Subcutaneous abdominal adipose tissue (tissue), 5 donors: ENCODE measurements at regions not wholly inside any gene's neighbourhood (a gene's known extent, or its start where the extent isn't known, plus 50 kb on each side); places are given as distances from the start of the nearest gene placed in this dataset.

Experiments
- H3K27ac ChIP-seq: one replicate; pipeline ENCODE4 v1.7.0; 2013; ENCODE audit warnings: low read depth, mild to moderate bottlenecking, inconsistent platforms, low read length, moderate library complexity
- H3K27me3 ChIP-seq, 5 donors: one replicate each; pipeline ENCODE4 v1.7.0; 2013; ENCODE audit warnings: low read length in 5 of 5, inconsistent platforms in 1 of 5; ENCODE audit not compliant: control insufficient read depth in 5 of 5, insufficient read depth in 4 of 5
- H3K36me3 ChIP-seq, 5 donors: one replicate each; pipeline ENCODE4 v1.7.0; 2013; ENCODE audit warnings: low read length in 5 of 5; ENCODE audit not compliant: control insufficient read depth in 5 of 5, insufficient read depth in 5 of 5
- H3K4me1 ChIP-seq, 5 donors: one replicate each; pipeline ENCODE4 v1.7.0; 2013; ENCODE audit warnings: low read length in 5 of 5, mild to moderate bottlenecking in 3 of 5, moderate library complexity in 1 of 5; ENCODE audit not compliant: control insufficient read depth in 5 of 5, insufficient read depth in 5 of 5
- H3K4me3 ChIP-seq, 5 donors: one replicate each; pipeline ENCODE4 v1.7.0; 2013; ENCODE audit warnings: low read length in 5 of 5, low read depth in 1 of 5
- H3K9ac ChIP-seq, 5 donors: one replicate each; pipeline ENCODE4 v1.7.0; 2013; ENCODE audit warnings: low read length in 5 of 5, mild to moderate bottlenecking in 4 of 5, moderate library complexity in 3 of 5
- H3K9me3 ChIP-seq, 5 donors: one replicate each; pipeline ENCODE4 v1.7.0; 2013; ENCODE audit warnings: low read length in 5 of 5; ENCODE audit not compliant: control insufficient read depth in 5 of 5
- donor health status: healthy.
- donor health status: healthy.
- donor health status: healthy.
- donor health status: healthy.
- donor health status: healthy.

- H3K27ac ChIP-seq = no peak overlapping the region
- peaks cover 0 to 4% (median 0%) of the 10 kb centered on the region in 5 donors for H3K9me3 ChIP-seq
- H3K9ac ChIP-seq = no peak overlapping the region
- H3K36me3 ChIP-seq = no peaks in the 10 kb centered on the region
- no peak overlapping the region for H3K4me3 ChIP-seq
- H3K4me1 ChIP-seq = no peaks in the 10 kb centered on the region
- peaks cover 0 to 14% (median 2%) of the 10 kb centered on the region in 5 donors for H3K27me3 ChIP-seq
Observed at GRCh38 chr2:120945832-120946499, 210.3 kb downstream of the GLI2 start.

GRCh38 chr2:120947327-120947726 lies 211.7 kb downstream of the GLI2 start:
- H3K36me3 ChIP-seq = no peaks in the 10 kb centered on the region
- H3K9ac ChIP-seq = no peak overlapping the region
- peaks cover 0 to 14% (median 2%) of the 10 kb centered on the region in 5 donors for H3K27me3 ChIP-seq
- H3K27ac ChIP-seq = no peak overlapping the region
- H3K4me3 ChIP-seq = no peak overlapping the region
- H3K9me3 ChIP-seq = peaks cover 0 to 1% (median 0%) of the 10 kb centered on the region in 5 donors
- peaks cover 0 to 4% (median 0%) of the 10 kb centered on the region in 5 donors for H3K4me1 ChIP-seq

- Histone ChIP-seq H3K9me3 (no peaks in the 10 kb centered on the region), H3K4me3 (no peak overlapping the region), H3K9ac (no peak overlapping the region), H3K36me3 (no peaks in the 10 kb centered on the region), H3K27me3 (peaks cover 0 to 12% (median 2%) of the 10 kb centered on the region in 5 donors), H3K27ac (no peak overlapping the region), H3K4me1 (peaks cover 0 to 8% (median 0%) of the 10 kb centered on the region in 5 donors)
Observed at GRCh38 chr2:120947982-120948661, 212.5 kb downstream of the GLI2 start.

- no peaks in the 10 kb centered on the region for H3K9me3 ChIP-seq
- H3K27ac ChIP-seq = no peak overlapping the region
- H3K4me3 ChIP-seq = no peak overlapping the region
- H3K4me1 ChIP-seq = peaks cover 0 to 8% (median 0%) of the 10 kb centered on the region in 5 donors
- no peak overlapping the region for H3K9ac ChIP-seq
- H3K27me3 ChIP-seq = peaks cover 0 to 10% (median 2%) of the 10 kb centered on the region in 5 donors
- no peaks in the 10 kb centered on the region for H3K36me3 ChIP-seq
Observed at GRCh38 chr2:120948662-120949011, 213.0 kb downstream of the GLI2 start.

- no peaks in the 10 kb centered on the region for H3K36me3 ChIP-seq
- no peaks in the 10 kb centered on the region for H3K9me3 ChIP-seq
- H3K9ac ChIP-seq = no peak overlapping the region
- peaks cover 0 to 10% (median 0%) of the 10 kb centered on the region in 5 donors for H3K27me3 ChIP-seq
- H3K27ac ChIP-seq = no peak overlapping the region
- peaks cover 0 to 8% (median 0%) of the 10 kb centered on the region in 5 donors for H3K4me1 ChIP-seq
- H3K4me3 ChIP-seq = no peak overlapping the region
Observed at GRCh38 chr2:120949027-120949956, 213.6 kb downstream of the GLI2 start.

- no peaks in the 10 kb centered on the region for H3K9me3 ChIP-seq
- H3K27me3 ChIP-seq = peaks cover 0 to 10% (median 0%) of the 10 kb centered on the region in 5 donors
- no peaks in the 10 kb centered on the region for H3K36me3 ChIP-seq
- no peak overlapping the region for H3K4me3 ChIP-seq
- H3K4me1 ChIP-seq = peaks cover 0 to 8% (median 0%) of the 10 kb centered on the region in 5 donors
- H3K9ac ChIP-seq = no peak overlapping the region
- H3K27ac ChIP-seq = no peak overlapping the region
Observed at GRCh38 chr2:120949957-120950590, 214.4 kb downstream of the GLI2 start.

- Histone ChIP-seq H3K4me1 (peaks cover 0 to 8% (median 0%) of the 10 kb centered on the region in 5 donors), H3K9me3 (no peaks in the 10 kb centered on the region), H3K27me3 (peaks cover 0 to 10% (median 0%) of the 10 kb centered on the region in 5 donors), H3K36me3 (no peaks in the 10 kb centered on the region), H3K9ac (no peak overlapping the region), H3K4me3 (no peak overlapping the region), H3K27ac (no peak overlapping the region)
Observed at GRCh38 chr2:120951693-120952092, 216.0 kb downstream of the GLI2 start.

- Histone ChIP-seq H3K27me3 (peaks cover 0 to 10% (median 0%) of the 10 kb centered on the region in 5 donors), H3K36me3 (peaks cover 0 to 3% (median 0%) of the 10 kb centered on the region in 5 donors), H3K4me1 (peaks cover 0 to 8% (median 0%) of the 10 kb centered on the region in 5 donors), H3K27ac (no peak overlapping the region), H3K4me3 (no peak overlapping the region), H3K9ac (no peak overlapping the region), H3K9me3 (no peaks in the 10 kb centered on the region)
Observed at GRCh38 chr2:120952318-120952717, 216.7 kb downstream of the GLI2 start.

- peaks cover 0 to 3% (median 0%) of the 10 kb centered on the region in 5 donors for H3K36me3 ChIP-seq
- no peak overlapping the region for H3K27ac ChIP-seq
- H3K27me3 ChIP-seq = peaks cover 0 to 8% (median 0%) of the 10 kb centered on the region in 5 donors
- H3K9me3 ChIP-seq = no peaks in the 10 kb centered on the region
- peaks cover 0 to 8% (median 0%) of the 10 kb centered on the region in 5 donors for H3K4me1 ChIP-seq
- no peak overlapping the region for H3K9ac ChIP-seq
- H3K4me3 ChIP-seq = no peak overlapping the region
Observed at GRCh38 chr2:120953066-120953756, 217.5 kb downstream of the GLI2 start.
